ENCODE measurements at regions not wholly inside any gene's neighbourhood (a gene's known extent, or its start where the extent isn't known, plus 50 kb on each side); places are given as distances from the start of the nearest gene placed in this dataset.
"Not testable (repeated sequence)": the region's sequence is repeated elsewhere in the genome, so short reads cannot be mapped to it uniquely, and the experiment has no call there.

DNA sequence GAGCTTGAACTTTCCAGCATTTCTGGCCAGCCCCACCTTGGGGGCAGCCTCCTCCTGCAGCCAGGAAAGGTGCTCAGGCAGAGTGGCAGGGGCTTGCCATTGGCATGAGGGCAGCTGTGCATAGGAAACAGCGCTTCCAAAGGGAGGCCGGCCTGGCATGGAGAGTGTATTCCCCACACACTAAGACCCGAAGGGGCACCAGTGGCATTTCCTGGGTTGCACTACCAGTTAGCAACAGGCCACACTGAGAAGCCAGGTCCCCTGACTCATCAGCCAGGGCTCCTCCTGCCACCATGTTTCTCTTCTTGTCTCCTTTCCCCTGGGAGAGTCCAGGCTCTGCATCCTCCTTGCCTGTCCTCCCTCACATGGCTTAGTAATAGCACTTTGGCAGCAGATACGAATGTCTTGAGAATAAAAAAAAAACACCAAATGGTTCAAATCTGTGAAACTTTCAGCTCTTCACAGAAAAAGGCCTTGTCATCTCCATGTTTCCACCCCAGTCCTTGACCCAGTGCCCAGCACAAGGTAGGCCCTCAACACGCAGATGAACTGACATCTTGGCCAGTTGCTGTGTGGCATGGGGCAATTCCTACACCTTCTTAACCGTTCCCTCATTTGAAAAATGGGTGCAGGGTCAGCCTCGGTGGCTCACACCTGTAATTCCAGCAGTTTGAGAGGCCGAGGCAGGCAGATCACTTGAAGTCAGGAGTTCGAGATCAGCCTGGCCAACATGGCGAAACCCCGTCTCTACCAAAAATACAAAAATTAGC is 180.4 kb downstream of the SMAD6 start:
- no peak for DNase-seq
- no peaks in the 10 kb centered on the region for H3K9me3 Mint-ChIP-seq
- no peak overlapping the region for H3K27ac Mint-ChIP-seq
- no peak overlapping the region for H3K4me3 Mint-ChIP-seq
- H3K36me3 Mint-ChIP-seq: no peaks in the 10 kb centered on the region
- H3K27me3 Mint-ChIP-seq: no peaks in the 10 kb centered on the region
- H3K4me1 Mint-ChIP-seq: no peaks in the 10 kb centered on the region

DNA sequence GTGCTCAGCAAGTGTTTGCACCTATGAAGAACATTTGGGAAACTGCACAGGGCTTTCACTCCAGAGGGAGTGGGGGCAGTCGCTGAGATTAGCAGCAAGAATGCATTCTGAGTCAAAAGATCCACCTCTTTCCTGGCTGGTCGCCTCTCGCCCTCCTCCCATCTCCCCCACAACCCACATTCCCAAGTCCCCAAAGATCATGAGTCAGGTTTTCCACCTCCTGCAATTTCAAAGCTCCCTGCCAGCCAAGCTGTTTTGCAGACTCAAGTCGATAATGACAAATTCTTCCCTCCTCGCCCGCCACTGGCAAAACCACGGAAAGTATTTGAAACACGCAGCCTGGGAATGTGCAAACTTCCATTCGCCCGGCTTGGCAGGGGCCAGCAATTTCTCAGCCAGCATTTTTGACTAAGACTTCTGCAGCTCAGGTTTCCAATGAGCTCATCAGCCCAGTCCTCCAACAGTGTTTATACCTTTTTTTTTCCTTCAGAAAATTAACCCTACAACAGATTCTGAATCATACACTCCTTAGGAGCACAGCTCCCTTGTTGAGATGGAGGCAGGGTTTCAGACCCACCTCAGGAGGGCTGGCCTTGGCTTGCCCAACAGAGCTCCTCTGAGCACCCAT is 181.4 kb downstream of the SMAD6 start:
- H3K27ac Mint-ChIP-seq: no peak overlapping the region
- H3K4me1 Mint-ChIP-seq: no peaks in the 10 kb centered on the region
- H3K9me3 Mint-ChIP-seq: peaks cover 9% of the 10 kb centered on the region
- no peaks in the 10 kb centered on the region for H3K36me3 Mint-ChIP-seq
- no peak for DNase-seq
- no peaks in the 10 kb centered on the region for H3K27me3 Mint-ChIP-seq
- H3K4me3 Mint-ChIP-seq: no peak overlapping the region

- Mint-ChIP-seq H3K4me1 (no peaks in the 10 kb centered on the region), H3K27ac (no peak overlapping the region), H3K9me3 (peaks cover 11% of the 10 kb centered on the region), H3K4me3 (no peak overlapping the region), H3K27me3 (no peaks in the 10 kb centered on the region), H3K36me3 (no peaks in the 10 kb centered on the region)
- no peak for DNase-seq
Measured at GRCh38 chr15:66884115-66884622, 181.2 kb upstream of the SMAD3 start.

DNA sequence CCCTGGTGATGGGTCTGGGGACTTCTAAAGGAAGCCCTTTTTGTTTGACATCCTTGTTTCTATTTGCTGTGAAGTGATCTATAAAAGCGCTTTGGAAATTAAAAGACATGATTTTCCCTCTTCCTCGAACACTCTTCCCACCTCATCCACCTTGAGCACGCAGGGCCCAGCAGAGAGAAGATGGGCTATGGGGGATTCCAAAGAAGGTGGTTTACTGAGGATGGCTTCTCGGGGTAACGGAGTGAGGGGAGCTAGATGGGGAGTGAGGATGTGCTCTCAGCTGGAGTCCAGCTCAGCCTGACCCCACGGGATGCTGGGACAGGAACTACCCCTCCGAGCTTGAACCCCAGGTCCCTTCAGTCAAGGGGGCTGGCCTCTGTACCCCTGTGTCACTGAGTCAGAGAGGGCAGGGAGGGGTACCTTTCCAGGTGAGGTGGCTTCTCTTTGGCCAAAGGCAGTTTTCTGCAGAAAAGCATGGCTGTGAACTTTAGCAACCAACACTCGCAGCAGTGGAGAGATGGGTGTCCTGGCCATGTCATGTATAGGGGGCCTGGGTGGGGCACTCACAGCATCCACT is 180.7 kb upstream of the SMAD3 start:
- no peaks in the 10 kb centered on the region for H3K27me3 Mint-ChIP-seq
- H3K4me3 Mint-ChIP-seq: no peak overlapping the region
- peaks cover 11% of the 10 kb centered on the region for H3K9me3 Mint-ChIP-seq
- no peak for DNase-seq
- H3K27ac Mint-ChIP-seq: no peak overlapping the region
- H3K4me1 Mint-ChIP-seq: no peaks in the 10 kb centered on the region
- H3K36me3 Mint-ChIP-seq: no peaks in the 10 kb centered on the region

- no peaks in the 10 kb centered on the region for H3K4me1 Mint-ChIP-seq
- H3K27me3 Mint-ChIP-seq: no peaks in the 10 kb centered on the region
- H3K36me3 Mint-ChIP-seq: no peaks in the 10 kb centered on the region
- no peak overlapping the region for H3K4me3 Mint-ChIP-seq
- H3K27ac Mint-ChIP-seq: no peak overlapping the region
- peaks cover 14% of the 10 kb centered on the region for H3K9me3 Mint-ChIP-seq
- no peak for DNase-seq
Measured at GRCh38 chr15:66885281-66885915, 180.0 kb upstream of the SMAD3 start.

GRCh38 chr15:66886241-66886675 is 179.1 kb upstream of the SMAD3 start:
- Mint-ChIP-seq H3K4me3 (no peak overlapping the region), H3K9me3 (peaks cover 15% of the 10 kb centered on the region), H3K36me3 (no peaks in the 10 kb centered on the region), H3K27me3 (no peaks in the 10 kb centered on the region), H3K27ac (no peak overlapping the region), H3K4me1 (no peaks in the 10 kb centered on the region)
- DNase-seq: no peak

GRCh38 chr15:66886686-66887273 is 178.6 kb upstream of the SMAD3 start:
- Mint-ChIP-seq H3K9me3 (peaks cover 15% of the 10 kb centered on the region), H3K36me3 (no peaks in the 10 kb centered on the region), H3K4me3 (no peak overlapping the region), H3K4me1 (no peaks in the 10 kb centered on the region), H3K27me3 (no peaks in the 10 kb centered on the region), H3K27ac (no peak overlapping the region)
- no peak for DNase-seq

DNA sequence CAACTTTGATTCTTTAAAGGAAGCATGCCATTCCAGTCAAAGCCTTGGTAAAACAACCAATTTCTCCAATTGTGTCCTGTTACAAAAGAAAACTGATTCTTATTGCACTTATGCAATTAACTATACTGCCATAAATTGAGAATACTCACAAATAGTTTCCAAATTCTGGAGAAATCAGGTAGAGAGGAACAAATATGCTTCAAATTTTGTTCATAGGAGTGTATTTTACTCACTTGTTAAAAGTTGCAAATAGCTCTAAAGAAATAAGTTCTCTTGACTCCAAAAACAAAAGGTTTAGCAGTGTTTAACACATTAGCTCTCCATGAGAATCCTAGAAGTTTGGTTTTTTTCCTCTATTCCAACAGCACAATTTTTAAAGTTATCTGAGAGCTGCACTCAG is 176.1 kb upstream of the SMAD3 start:
- H3K4me3 Mint-ChIP-seq, H3K27ac Mint-ChIP-seq, DNase-seq: not testable (repeated sequence)

GRCh38 chr15:66891776-66892175 is 173.6 kb upstream of the SMAD3 start:
- no peak overlapping the region for H3K4me3 Mint-ChIP-seq
- H3K36me3 Mint-ChIP-seq: no peaks in the 10 kb centered on the region

More for the DNA sequence above, 176.1 kb upstream of the SMAD3 start:
- not testable (repeated sequence) for H3K4me1 Mint-ChIP-seq, H3K27me3 Mint-ChIP-seq, H3K36me3 Mint-ChIP-seq
- peaks cover 15% of the 10 kb centered on the region for H3K9me3 Mint-ChIP-seq

DNA sequence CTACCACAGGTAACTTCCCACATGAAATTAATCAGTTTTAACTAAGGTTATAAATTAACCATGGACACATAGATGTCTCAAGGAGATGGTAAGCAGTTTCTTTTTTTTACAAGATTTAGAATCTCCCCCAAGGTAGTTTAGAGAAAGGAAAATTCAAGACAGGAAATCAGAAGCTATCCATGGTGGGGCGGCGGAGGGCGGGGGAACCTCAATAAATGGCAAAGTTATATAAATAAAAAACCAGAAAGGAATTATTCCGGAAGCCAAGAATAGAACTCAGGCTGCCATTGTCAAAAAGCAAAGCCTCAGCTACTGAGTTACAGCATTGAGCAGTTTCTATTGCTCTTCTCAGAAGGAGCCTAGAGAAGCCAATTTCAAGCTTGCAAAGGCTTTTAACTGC is 172.1 kb upstream of the SMAD3 start:
- no peak overlapping the region for H3K27ac Mint-ChIP-seq
- H3K36me3 Mint-ChIP-seq: no peaks in the 10 kb centered on the region
- H3K4me1 Mint-ChIP-seq: no peaks in the 10 kb centered on the region
- H3K9me3 Mint-ChIP-seq: peaks cover 7% of the 10 kb centered on the region
- H3K27me3 Mint-ChIP-seq: no peaks in the 10 kb centered on the region
- no peak overlapping the region for H3K4me3 Mint-ChIP-seq
- DNase-seq: no peak

More at GRCh38 chr15:66891776-66892175, 173.6 kb upstream of the SMAD3 start:
- no peak for DNase-seq
- H3K27me3 Mint-ChIP-seq: no peaks in the 10 kb centered on the region
- H3K4me1 Mint-ChIP-seq: no peaks in the 10 kb centered on the region
- H3K27ac Mint-ChIP-seq: no peak overlapping the region
- peaks cover 15% of the 10 kb centered on the region for H3K9me3 Mint-ChIP-seq

DNA sequence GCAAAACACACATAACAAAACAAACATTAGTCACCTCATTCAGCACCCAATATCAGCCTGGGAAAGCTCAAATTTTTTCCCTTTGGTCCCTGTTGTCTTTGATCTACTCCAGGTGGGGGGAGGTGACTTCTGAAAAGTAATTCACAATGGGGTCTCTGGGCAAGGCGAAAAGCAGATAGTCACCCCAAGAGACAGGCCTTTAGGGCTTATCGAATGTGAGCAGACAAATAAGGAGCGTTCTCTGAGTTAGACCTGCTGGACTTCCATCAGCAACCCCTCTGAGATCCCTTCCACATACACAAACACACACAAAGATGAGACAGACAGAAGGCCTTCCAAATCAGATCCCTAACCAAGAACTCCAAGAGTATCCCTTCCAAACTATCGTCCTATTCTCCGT is 171.0 kb upstream of the SMAD3 start:
- no peak for DNase-seq
- no peaks in the 10 kb centered on the region for H3K36me3 Mint-ChIP-seq
- H3K27ac Mint-ChIP-seq: no peak overlapping the region
- H3K4me1 Mint-ChIP-seq: no peaks in the 10 kb centered on the region
- H3K27me3 Mint-ChIP-seq: no peaks in the 10 kb centered on the region
- H3K9me3 Mint-ChIP-seq: peaks cover 5% of the 10 kb centered on the region
- H3K4me3 Mint-ChIP-seq: no peak overlapping the region

DNA sequence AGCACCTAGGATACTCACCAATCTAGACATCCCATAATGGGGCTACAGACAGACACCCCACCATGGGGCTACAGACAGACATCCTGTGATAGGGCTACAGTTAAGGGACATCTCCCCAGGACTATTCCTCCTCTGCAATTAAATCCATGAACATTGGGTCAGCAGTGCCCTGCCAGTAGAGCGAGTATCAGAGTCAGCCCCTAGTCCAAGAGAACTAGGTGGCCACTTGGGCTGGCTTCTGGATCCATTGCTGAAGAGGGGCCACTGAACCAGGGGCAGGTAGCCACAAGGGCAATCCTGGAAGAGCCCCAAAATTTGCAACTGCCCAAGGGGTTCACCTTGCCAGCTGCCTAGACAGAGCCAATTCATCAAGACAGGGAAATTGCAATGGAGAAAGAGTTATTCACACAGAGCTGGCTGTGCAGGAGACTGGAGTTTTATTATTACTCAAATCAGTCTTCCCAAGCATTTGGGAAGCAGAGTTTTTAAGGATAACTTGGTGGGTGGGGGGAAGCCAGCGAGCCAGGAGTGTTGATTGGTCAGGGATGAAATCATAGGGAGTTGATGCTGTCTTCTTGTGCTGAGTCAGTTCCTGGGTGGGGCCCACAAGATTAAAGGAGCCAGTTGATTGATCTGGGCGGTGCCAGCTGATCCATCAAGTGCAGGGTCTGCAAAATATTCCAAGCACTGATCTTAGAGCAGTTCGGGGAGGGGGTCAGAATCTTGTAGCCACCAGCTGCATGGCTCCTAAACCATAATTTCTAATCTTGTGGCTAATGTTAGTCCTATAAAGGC is 170.2 kb upstream of the SMAD3 start:
- H3K36me3 Mint-ChIP-seq: no peaks in the 10 kb centered on the region
- H3K27ac Mint-ChIP-seq: no peak overlapping the region
- no peaks in the 10 kb centered on the region for H3K4me1 Mint-ChIP-seq
- no peaks in the 10 kb centered on the region for H3K27me3 Mint-ChIP-seq
- DNase-seq: no peak
- H3K9me3 Mint-ChIP-seq: peaks cover 1% of the 10 kb centered on the region
- no peak overlapping the region for H3K4me3 Mint-ChIP-seq

DNA sequence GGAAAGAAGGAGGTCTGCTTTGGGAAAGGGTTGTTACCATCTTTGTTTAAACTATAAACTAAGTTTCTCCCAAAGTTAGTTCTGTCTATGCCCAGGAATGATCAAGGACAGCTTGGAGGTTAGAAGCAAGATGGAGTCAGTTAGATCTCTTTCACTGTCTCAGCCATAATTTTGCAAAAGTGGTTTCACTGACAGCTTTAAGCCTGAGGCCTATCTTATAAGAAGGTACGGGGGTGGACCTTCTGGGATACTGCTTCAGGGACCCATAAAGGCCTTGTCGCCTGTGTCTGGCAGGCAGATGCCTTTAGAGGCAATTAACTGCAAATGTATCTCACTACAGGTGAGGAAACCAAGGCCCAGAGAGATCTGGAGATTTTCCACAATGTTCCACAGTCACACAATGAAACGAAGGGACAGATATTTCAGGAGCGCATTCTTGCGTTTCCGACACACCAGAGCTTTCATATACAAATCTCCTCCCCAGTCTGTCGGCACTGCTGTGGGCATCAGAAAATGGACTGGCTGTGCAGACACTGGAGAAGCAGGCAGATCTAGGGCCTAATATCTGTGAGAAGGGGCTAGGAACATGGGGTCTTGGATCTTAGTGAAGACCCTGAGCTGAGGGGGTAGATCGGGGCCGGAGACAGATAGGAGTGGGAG is 169.5 kb upstream of the SMAD3 start:
- Mint-ChIP-seq H3K4me1 (no peaks in the 10 kb centered on the region), H3K36me3 (no peaks in the 10 kb centered on the region), H3K9me3 (peaks cover 1% of the 10 kb centered on the region), H3K4me3 (no peak overlapping the region), H3K27ac (no peak overlapping the region), H3K27me3 (no peaks in the 10 kb centered on the region)
- no peak for DNase-seq

- Mint-ChIP-seq H3K27ac (no peak overlapping the region), H3K9me3 (no peaks in the 10 kb centered on the region), H3K27me3 (no peaks in the 10 kb centered on the region), H3K4me1 (no peaks in the 10 kb centered on the region), H3K4me3 (no peak overlapping the region), H3K36me3 (no peaks in the 10 kb centered on the region)
- no peak for DNase-seq
Measured at GRCh38 chr15:66896611-66897010, 168.8 kb upstream of the SMAD3 start.

Measured in activated naive CD8-positive, alpha-beta T cell treated with anti-CD3 and anti-CD28 coated beads for 36 hours (primary cell).